Keratinocyte (primary cell): ENCODE measurements at regions not wholly inside any gene's neighbourhood (a gene's known extent, or its start where the extent isn't known, plus 50 kb on each side); places are given as distances from the start of the nearest gene placed in this dataset.

ENCODE experiments used
- DNase-seq: peaks from one replicate; pipeline ENCODE4 v3.0.0-alpha.2; 2011; ENCODE audit warnings: low read depth, missing footprints, low spot score
- FAIRE-seq: peaks from 2 replicates; lab custom pipeline; 2011; peaks lifted over from hg19 to GRCh38; lab: Jason Lieb, UNC
- H2AFZ ChIP-seq: 2 replicates; pipeline ENCODE4 v1.6.0; 2012; ENCODE audit warnings: low read length, control low read depth, inconsistent platforms; ENCODE audit not compliant: control insufficient read depth
- H3K27ac ChIP-seq: 2 replicates; pipeline ENCODE4 v1.5.1; 2011; ENCODE audit warnings: low read length; ENCODE audit not compliant: control insufficient read depth, insufficient read depth
- H3K27me3 ChIP-seq: 3 replicates; pipeline ENCODE4 v1.6.0; 2011; ENCODE audit warnings: low read length; ENCODE audit not compliant: control insufficient read depth, insufficient read depth; ENCODE audit errors: extremely low read depth
- H3K36me3 ChIP-seq, 2 experiments: 2 replicates in 1 of 2; 3 replicates in 1 of 2; pipeline ENCODE4 v1.5.1; 2011; ENCODE audit warnings: low read length in 2 of 2, mild to moderate bottlenecking in 1 of 2; ENCODE audit not compliant: control insufficient read depth in 2 of 2, insufficient read depth in 2 of 2; ENCODE audit errors: extremely low read depth in 1 of 2
- H3K4me1 ChIP-seq: 3 replicates; pipeline ENCODE4 v1.5.1; 2011; ENCODE audit warnings: low read length; ENCODE audit not compliant: control insufficient read depth, insufficient read depth; ENCODE audit errors: extremely low read depth
- H3K4me2 ChIP-seq: 3 replicates; pipeline ENCODE4 v1.6.0; 2011; ENCODE audit warnings: low read depth, low read length; ENCODE audit not compliant: control insufficient read depth, insufficient read depth; ENCODE audit errors: extremely low read depth
- H3K4me3 ChIP-seq, 3 experiments: fragments of 200-600 bp in 1 of 3; sonication (generic) in 1 of 3; 2 replicates in 2 of 3; 3 replicates in 1 of 3; pipeline ENCODE4 v1.5.1; 2011 to 2016; ENCODE audit warnings: low read length in 3 of 3, mild to moderate bottlenecking in 3 of 3, control low read depth in 2 of 3, inconsistent platforms in 1 of 3, low read depth in 1 of 3, mixed read lengths in 1 of 3, mixed run types in 1 of 3, moderate library complexity in 1 of 3; ENCODE audit not compliant: control insufficient read depth in 2 of 3, insufficient read depth in 2 of 3; ENCODE audit errors: extremely low read depth in 1 of 3
- H3K79me2 ChIP-seq: 2 replicates; pipeline ENCODE4 v1.6.0; 2012; ENCODE audit warnings: low read length; ENCODE audit not compliant: control insufficient read depth, insufficient read depth
- H3K9ac ChIP-seq: 3 replicates; pipeline ENCODE4 v1.6.0; 2011; ENCODE audit warnings: low read length; ENCODE audit not compliant: control insufficient read depth, insufficient read depth; ENCODE audit errors: extremely low read depth
- H3K9me1 ChIP-seq: 3 replicates; pipeline ENCODE4 v1.6.0; 2011; ENCODE audit warnings: low read length; ENCODE audit not compliant: control insufficient read depth, insufficient read depth; ENCODE audit errors: extremely low read depth
- H3K9me3 ChIP-seq: 2 replicates; pipeline ENCODE4 v1.5.1; 2012; ENCODE audit warnings: low read depth, low read length; ENCODE audit not compliant: control insufficient read depth
- H4K20me1 ChIP-seq: 3 replicates; pipeline ENCODE4 v1.6.0; 2011; ENCODE audit warnings: low read length; ENCODE audit not compliant: control insufficient read depth, insufficient read depth; ENCODE audit errors: extremely low read depth
- EZH2 ChIP-seq: IDR thresholded peaks from one replicate; pipeline ENCODE4 v1.6.1; 2012; ENCODE audit warnings: inconsistent platforms, mild to moderate bottlenecking, low read length, moderate library complexity
- dilution Hi-C: fragments of 300-500 bp; cut with MboI; formaldehyde crosslinking; loops from one replicate; pipeline ENCODE4 v1.7.0; 2020; ENCODE audit warnings: low sequenced_read_pairs; ENCODE audit not compliant: extremely low pct_ligation_motif_present
- TF ChIP-seq, protein P1 (sequence below), 3 experiments: IDR thresholded peaks in 1 of 3; conservative IDR thresholded peaks in 1 of 3; optimal IDR thresholded peaks in 1 of 3; 2 replicates in 2 of 3; 3 replicates in 1 of 3; pipeline versions ENCODE3 to v1.5.1; 2011; ENCODE audit warnings: low read length in 3 of 3, mild to moderate bottlenecking in 3 of 3, moderate library complexity in 2 of 3, control low read depth in 1 of 3, inconsistent platforms in 1 of 3; ENCODE audit not compliant: insufficient read depth in 2 of 3; ENCODE audit errors: extremely low read depth in 1 of 3

DNA sequence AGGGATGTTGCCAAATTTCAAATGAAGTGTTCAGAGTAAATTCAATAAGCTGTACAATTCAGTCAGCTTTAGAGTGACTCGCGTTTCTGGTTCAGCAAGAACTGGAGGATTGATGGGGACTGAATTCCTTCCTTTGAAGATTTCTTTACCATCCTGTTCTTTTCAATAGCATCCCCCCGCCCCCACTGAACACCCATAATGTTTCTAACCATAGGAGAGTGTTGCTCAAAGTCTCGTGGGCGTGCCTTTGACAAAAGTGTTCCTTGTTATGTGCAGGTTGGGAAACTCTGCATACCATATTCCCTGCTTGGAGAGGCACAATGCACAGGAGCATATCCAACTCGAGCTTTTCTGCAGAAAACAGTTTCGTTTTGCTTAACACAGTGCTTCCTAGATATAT, 323.5 kb upstream of the CASK start:
- TF ChIP-seq, protein P1, sequence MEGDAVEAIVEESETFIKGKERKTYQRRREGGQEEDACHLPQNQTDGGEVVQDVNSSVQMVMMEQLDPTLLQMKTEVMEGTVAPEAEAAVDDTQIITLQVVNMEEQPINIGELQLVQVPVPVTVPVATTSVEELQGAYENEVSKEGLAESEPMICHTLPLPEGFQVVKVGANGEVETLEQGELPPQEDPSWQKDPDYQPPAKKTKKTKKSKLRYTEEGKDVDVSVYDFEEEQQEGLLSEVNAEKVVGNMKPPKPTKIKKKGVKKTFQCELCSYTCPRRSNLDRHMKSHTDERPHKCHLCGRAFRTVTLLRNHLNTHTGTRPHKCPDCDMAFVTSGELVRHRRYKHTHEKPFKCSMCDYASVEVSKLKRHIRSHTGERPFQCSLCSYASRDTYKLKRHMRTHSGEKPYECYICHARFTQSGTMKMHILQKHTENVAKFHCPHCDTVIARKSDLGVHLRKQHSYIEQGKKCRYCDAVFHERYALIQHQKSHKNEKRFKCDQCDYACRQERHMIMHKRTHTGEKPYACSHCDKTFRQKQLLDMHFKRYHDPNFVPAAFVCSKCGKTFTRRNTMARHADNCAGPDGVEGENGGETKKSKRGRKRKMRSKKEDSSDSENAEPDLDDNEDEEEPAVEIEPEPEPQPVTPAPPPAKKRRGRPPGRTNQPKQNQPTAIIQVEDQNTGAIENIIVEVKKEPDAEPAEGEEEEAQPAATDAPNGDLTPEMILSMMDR (optimal IDR thresholded peaks at IDR 0.05 in 1 of 3, IDR thresholded peaks at IDR 0.05 in 1 of 3, conservative IDR thresholded peaks at IDR 0.05 in 1 of 3; ENCODE audit: extremely low read depth in 1 of 3, insufficient read depth in 2 of 3, low read length in 3 of 3): no peak
- TF ChIP-seq EZH2: no peak
- H3K4me2 ChIP-seq: peak overlapping the region; percentile 13
- FAIRE-seq (no peak), DNase-seq (no peak)
- no peaks in the 10 kb centered on the region for H3K4me1 ChIP-seq
- H2AFZ ChIP-seq: no peak overlapping the region
- dilution Hi-C loops: no loop called here
- no peaks in the 10 kb centered on the region for H3K36me3 ChIP-seq
- H3K9me1 ChIP-seq: no peaks in the 10 kb centered on the region
- H4K20me1 ChIP-seq: no peaks in the 10 kb centered on the region
- no peaks in the 10 kb centered on the region for H3K9me3 ChIP-seq
- no peaks in the 10 kb centered on the region for H3K79me2 ChIP-seq
- no peak overlapping the region for H3K4me3 ChIP-seq
- no peak overlapping the region for H3K9ac ChIP-seq
- H3K27ac ChIP-seq: no peak overlapping the region
- no peaks in the 10 kb centered on the region for H3K27me3 ChIP-seq

DNA sequence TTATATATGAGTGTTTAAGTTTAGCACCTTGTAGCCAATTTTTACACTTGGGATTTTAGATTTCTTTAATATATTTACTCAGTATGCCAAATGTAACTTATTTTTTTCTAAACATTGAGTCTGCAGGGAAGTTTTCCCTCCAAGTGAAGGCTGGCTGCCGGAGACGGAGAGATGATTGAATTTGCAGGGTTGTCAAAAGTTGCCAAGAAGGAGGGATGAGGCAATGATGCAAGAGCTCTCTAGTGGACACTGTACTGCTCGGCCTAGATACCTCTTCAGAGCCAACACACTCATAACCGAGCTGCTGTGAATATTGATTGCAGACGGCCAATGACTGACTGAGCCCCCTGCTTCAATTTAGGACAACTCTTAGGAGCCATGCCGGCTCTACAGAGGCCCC, 318.6 kb upstream of the CASK start:
- H3K27me3 ChIP-seq: no peaks in the 10 kb centered on the region
- no peak overlapping the region for H3K27ac ChIP-seq
- FAIRE-seq (no peak), DNase-seq (no peak)
- H3K36me3 ChIP-seq: no peaks in the 10 kb centered on the region
- H3K9ac ChIP-seq: no peak overlapping the region
- no peak overlapping the region for H2AFZ ChIP-seq
- no peak overlapping the region for H3K4me3 ChIP-seq
- TF ChIP-seq, protein P1 (optimal IDR thresholded peaks at IDR 0.05 in 1 of 3, IDR thresholded peaks at IDR 0.05 in 1 of 3, conservative IDR thresholded peaks at IDR 0.05 in 1 of 3; ENCODE audit: extremely low read depth in 1 of 3, insufficient read depth in 2 of 3, low read length in 3 of 3): no peak
- TF ChIP-seq EZH2: no peak
- dilution Hi-C loops: no loop called here
- no peaks in the 10 kb centered on the region for H3K9me3 ChIP-seq
- no peak overlapping the region for H3K4me2 ChIP-seq
- H3K4me1 ChIP-seq: no peaks in the 10 kb centered on the region
- no peaks in the 10 kb centered on the region for H4K20me1 ChIP-seq
- no peaks in the 10 kb centered on the region for H3K79me2 ChIP-seq
- no peaks in the 10 kb centered on the region for H3K9me1 ChIP-seq
